ENCODE measurements at regions not wholly inside any gene's neighbourhood (a gene's known extent, or its start where the extent isn't known, plus 50 kb on each side); places are given as distances from the start of the nearest gene placed in this dataset.

DNA sequence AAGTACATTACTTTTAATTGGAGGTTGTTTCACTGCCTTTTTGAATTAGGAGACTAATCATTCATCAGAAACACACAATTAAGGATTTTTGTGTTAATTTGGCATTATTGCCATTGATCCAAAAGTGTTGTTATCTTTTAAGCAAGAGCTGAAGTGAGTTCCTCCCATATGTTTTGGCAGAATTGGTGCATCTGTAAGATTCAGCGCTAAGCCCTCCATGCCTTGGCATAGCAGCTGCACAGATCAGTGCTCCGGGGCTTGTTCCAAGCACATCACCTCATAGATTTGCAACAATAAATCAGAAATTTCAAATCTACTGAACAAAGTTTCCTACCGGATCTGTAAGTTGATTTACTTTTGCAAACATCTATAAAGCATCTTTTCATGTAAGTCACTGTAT is 106.8 kb upstream of the PHACTR1 start:
- Histone ChIP-seq H3T11ph (ENCODE audit: low read length) (no peak overlapping the region), H2BK12ac (ENCODE audit: insufficient read length, low read depth, low read length) (no peak overlapping the region), H3K56ac (ENCODE audit: insufficient read length, low read depth, low read length) (no peak overlapping the region), H2AFZ (ENCODE audit: low read length) (no peak overlapping the region), H4K91ac (ENCODE audit: insufficient read length, low read depth, low read length) (no peak overlapping the region), H3K9me3 (ENCODE audit: control insufficient read depth, low read depth, low read length) (no peaks in the 10 kb centered on the region), H3K14ac (ENCODE audit: insufficient read depth, low read length) (no peak overlapping the region), H3K23me2 (ENCODE audit: insufficient read length, low read depth, low read length, poor library complexity, severe bottlenecking) (no peaks in the 10 kb centered on the region), H3K79me2 (ENCODE audit: insufficient read depth, low read length) (no peaks in the 10 kb centered on the region), H3K9ac (ENCODE audit: extremely low read depth, insufficient read length, low read length) (no peak overlapping the region), H3K4ac (ENCODE audit: low read depth, low read length) (no peak overlapping the region), H3K27ac (ENCODE audit: insufficient read length, low read depth, low read length) (no peak overlapping the region), H2BK20ac (ENCODE audit: low read depth, low read length, poor library complexity, severe bottlenecking) (no peak overlapping the region), H3K79me1 (ENCODE audit: insufficient read depth, low read depth, low read length, poor library complexity, severe bottlenecking) (no peaks in the 10 kb centered on the region), H3K27me3 (ENCODE audit: insufficient read depth, low read length) (no peaks in the 10 kb centered on the region), H4K20me1 (ENCODE audit: control insufficient read depth, insufficient read depth, insufficient read length) (no peaks in the 10 kb centered on the region), H2BK5ac (ENCODE audit: insufficient read length, low read length) (no peak overlapping the region), H3K4me2 (ENCODE audit: insufficient read depth, insufficient read length, low read length) (no peak overlapping the region), H3K4me1 (ENCODE audit: insufficient read depth, low read length) (peaks cover 2% of the 10 kb centered on the region; the same call in 1 of the 2 replicates), H2BK120ac (ENCODE audit: low read depth, low read length, poor library complexity, severe bottlenecking) (no peak overlapping the region), H2AK5ac (ENCODE audit: insufficient read length, low read length) (no peak overlapping the region), H3K18ac (ENCODE audit: insufficient read length, low read depth, low read length) (no peak overlapping the region), H2BK15ac (ENCODE audit: low read depth, low read length) (no peak overlapping the region), H3K23ac (ENCODE audit: insufficient read length, low read depth, low read length) (no peak overlapping the region), H4K5ac (ENCODE audit: insufficient read length, low read depth, low read length) (no peak overlapping the region), H4K8ac (replicated peaks; ENCODE audit: insufficient read length, low read depth, low read length) (no peak overlapping the region)
- H3K9me3 Mint-ChIP-seq: no peaks in the 10 kb centered on the region
- H3K27me3 Mint-ChIP-seq (ENCODE audit: low read depth): no peaks in the 10 kb centered on the region
- no peak for DNase-seq
- no peak overlapping the region for H3K27ac Mint-ChIP-seq
- WGBS (ENCODE audit: extremely low coverage, insufficient read length, low lambda C conversion rate): no CpG with 5 or more reads among the region's 3 CpGs
- H3K4me1 Mint-ChIP-seq: peaks cover 11 to 16% of the 10 kb centered on the region in 2 experiments
- H3K4me3 Mint-ChIP-seq: no peak overlapping the region
- H3K36me3 Mint-ChIP-seq (ENCODE audit: insufficient read depth in 1 of 3, low read depth in 3 of 3): no peaks in the 10 kb centered on the region
- TF ChIP-seq, protein P1, sequence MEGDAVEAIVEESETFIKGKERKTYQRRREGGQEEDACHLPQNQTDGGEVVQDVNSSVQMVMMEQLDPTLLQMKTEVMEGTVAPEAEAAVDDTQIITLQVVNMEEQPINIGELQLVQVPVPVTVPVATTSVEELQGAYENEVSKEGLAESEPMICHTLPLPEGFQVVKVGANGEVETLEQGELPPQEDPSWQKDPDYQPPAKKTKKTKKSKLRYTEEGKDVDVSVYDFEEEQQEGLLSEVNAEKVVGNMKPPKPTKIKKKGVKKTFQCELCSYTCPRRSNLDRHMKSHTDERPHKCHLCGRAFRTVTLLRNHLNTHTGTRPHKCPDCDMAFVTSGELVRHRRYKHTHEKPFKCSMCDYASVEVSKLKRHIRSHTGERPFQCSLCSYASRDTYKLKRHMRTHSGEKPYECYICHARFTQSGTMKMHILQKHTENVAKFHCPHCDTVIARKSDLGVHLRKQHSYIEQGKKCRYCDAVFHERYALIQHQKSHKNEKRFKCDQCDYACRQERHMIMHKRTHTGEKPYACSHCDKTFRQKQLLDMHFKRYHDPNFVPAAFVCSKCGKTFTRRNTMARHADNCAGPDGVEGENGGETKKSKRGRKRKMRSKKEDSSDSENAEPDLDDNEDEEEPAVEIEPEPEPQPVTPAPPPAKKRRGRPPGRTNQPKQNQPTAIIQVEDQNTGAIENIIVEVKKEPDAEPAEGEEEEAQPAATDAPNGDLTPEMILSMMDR (conservative IDR thresholded peaks at IDR 0.05): no peak

All from H9 (cell line).